CD14-positive monocyte (primary cell): ENCODE measurements at regions not wholly inside any gene's neighbourhood (a gene's known extent, or its start where the extent isn't known, plus 50 kb on each side); places are given as distances from the start of the nearest gene placed in this dataset.

ENCODE experiments used
- DNase-seq, 3 donors: peaks; one replicate each; pipeline ENCODE4 v3.0.0-alpha.2; 2011 to 2022
- H2AFZ ChIP-seq: 2 replicates; pipeline ENCODE4 v1.6.0; 2012; ENCODE audit warnings: mild to moderate bottlenecking, low read depth, low read length, inconsistent platforms; ENCODE audit not compliant: insufficient read depth, poor library complexity, severe bottlenecking
- H3K27ac ChIP-seq, 2 donors: 1 replicate in 1 of 2; 2 replicates in 1 of 2; pipeline ENCODE4 v1.5.1; 2012 to 2013; ENCODE audit warnings: low read length in 2 of 2, control low read depth in 1 of 2, inconsistent platforms in 1 of 2, low read depth in 1 of 2, mild to moderate bottlenecking in 1 of 2
- H3K27me3 ChIP-seq, 2 donors: one replicate each; pipeline versions ENCODE4 v1.6.0 to v1.6.1; 2011 to 2013; ENCODE audit warnings: low read length in 2 of 2; ENCODE audit not compliant: control insufficient read depth in 2 of 2, insufficient read depth in 2 of 2
- H3K36me3 ChIP-seq, 2 donors: replicated peaks in 1 of 2; 1 replicate in 1 of 2; 2 replicates in 1 of 2; pipeline versions ENCODE4 v1.5.1 to v1.6.1; 2012 to 2013; ENCODE audit warnings: low read length in 2 of 2, control low read depth in 1 of 2, inconsistent platforms in 1 of 2, mild to moderate bottlenecking in 1 of 2; ENCODE audit not compliant: insufficient read depth in 2 of 2, control insufficient read depth in 1 of 2
- H3K4me1 ChIP-seq, 2 donors: 1 replicate in 1 of 2; 2 replicates in 1 of 2; pipeline versions ENCODE4 v1.5.1 to v1.6.1; 2012 to 2013; ENCODE audit warnings: low read length in 2 of 2, control low read depth in 1 of 2, inconsistent platforms in 1 of 2, mild to moderate bottlenecking in 1 of 2, moderate library complexity in 1 of 2; ENCODE audit not compliant: insufficient read depth in 2 of 2, control insufficient read depth in 1 of 2
- H3K4me2 ChIP-seq: replicated peaks from 2 replicates; pipeline ENCODE3; 2012; ENCODE audit warnings: low read length, moderate library complexity, mild to moderate bottlenecking; ENCODE audit not compliant: poor library complexity, severe bottlenecking; ENCODE audit errors: extremely low read depth
- H3K4me3 ChIP-seq, 3 experiments: fragments of 200-600 bp in 1 of 3; sonication (generic) in 1 of 3; replicated peaks in 1 of 3; 1 replicate in 2 of 3; 2 replicates in 1 of 3; pipeline ENCODE4 v1.5.1; 2011 to 2013; ENCODE audit warnings: low read length in 3 of 3, mild to moderate bottlenecking in 3 of 3, control low read depth in 2 of 3, low read depth in 2 of 3, inconsistent platforms in 1 of 3, moderate library complexity in 1 of 3
- H3K79me2 ChIP-seq: 2 replicates; pipeline ENCODE4 v1.6.0; 2012; ENCODE audit warnings: mild to moderate bottlenecking, control low read depth, inconsistent platforms, low read length, moderate library complexity; ENCODE audit not compliant: insufficient read depth
- H3K9ac ChIP-seq: 2 replicates; pipeline ENCODE4 v1.6.0; 2017; ENCODE audit warnings: low read length, mild to moderate bottlenecking; ENCODE audit not compliant: insufficient read depth, poor library complexity, severe bottlenecking
- H3K9me3 ChIP-seq, 2 donors: replicated peaks in 1 of 2; 1 replicate in 1 of 2; 2 replicates in 1 of 2; pipeline versions ENCODE4 v1.5.1 to v1.6.1; 2012 to 2013; ENCODE audit warnings: low read length in 2 of 2, control low read depth in 1 of 2; ENCODE audit not compliant: control insufficient read depth in 1 of 2, insufficient read depth in 1 of 2
- H4K20me1 ChIP-seq: 2 replicates; pipeline ENCODE4 v1.6.0; 2012; ENCODE audit warnings: mild to moderate bottlenecking, low read length, control low read depth, moderate library complexity; ENCODE audit not compliant: insufficient read depth
- H3K27ac Mint-ChIP-seq, 7 donors: one replicate each; pipeline ENCODE4 v1.8.0; 2020; ENCODE audit warnings: mild to moderate bottlenecking in 7 of 7, mixed read lengths in 7 of 7, moderate library complexity in 6 of 7, inconsistent platforms in 2 of 7
- H3K27me3 Mint-ChIP-seq, 3 donors: one replicate each; pipeline ENCODE4 v1.8.0; 2021 to 2022; ENCODE audit warnings: low read depth in 3 of 3, mild to moderate bottlenecking in 3 of 3, mixed read lengths in 3 of 3, moderate library complexity in 3 of 3, inconsistent platforms in 1 of 3
- H3K36me3 Mint-ChIP-seq, 2 donors: one replicate each; pipeline ENCODE4 v1.8.0; 2020; ENCODE audit warnings: mixed read lengths in 2 of 2, inconsistent platforms in 1 of 2, mild to moderate bottlenecking in 1 of 2
- H3K4me1 Mint-ChIP-seq: one replicate; pipeline ENCODE4 v1.8.0; 2020; ENCODE audit warnings: mild to moderate bottlenecking, mixed read lengths
- H3K4me3 Mint-ChIP-seq, 2 donors: one replicate each; pipeline ENCODE4 v1.8.0; 2020; ENCODE audit warnings: mild to moderate bottlenecking in 2 of 2, mixed read lengths in 2 of 2, moderate library complexity in 1 of 2
- H3K9me3 Mint-ChIP-seq, 7 donors: one replicate each; pipeline ENCODE4 v1.8.0; 2020 to 2022; ENCODE audit warnings: mixed read lengths in 7 of 7, mild to moderate bottlenecking in 6 of 7, moderate library complexity in 6 of 7, inconsistent platforms in 2 of 7
- CTCF ChIP-seq: fragments of 200-600 bp; IDR thresholded peaks from one replicate; pipeline ENCODE4 v1.8.0; 2022; ENCODE audit warnings: antibody characterized with exemption, mild to moderate bottlenecking
- WGBS: methylation state at CpG from one replicate; pipeline ENCODE4 v1.1.5; 2013; ENCODE audit warnings: missing lambda C conversion rate; ENCODE audit not compliant: insufficient coverage; 5-methylcytosine and 5-hydroxymethylcytosine counted together
- intact Hi-C, 2 donors: fragments of 100-400 bp; cut with micrococcal nuclease; formaldehyde crosslinking; loops; one replicate each; pipeline versions ENCODE4 v1.15.0 to v1.15.1; 2023

- no peaks in the 10 kb centered on the region for H3K27me3 Mint-ChIP-seq
- Histone ChIP-seq H3K4me1 (no peaks in the 10 kb centered on the region), H3K27me3 (no peaks in the 10 kb centered on the region), H4K20me1 (no peaks in the 10 kb centered on the region), H3K4me2 (no peak overlapping the region), H2AFZ (no peak overlapping the region), H3K9me3 (peaks cover 0 to 4% of the 10 kb centered on the region in 2 donors), H3K9ac (no peak overlapping the region), H3K4me3 (no peak overlapping the region), H3K27ac (no peak overlapping the region), H3K79me2 (no peaks in the 10 kb centered on the region), H3K36me3 (no peaks in the 10 kb centered on the region)
- WGBS = no CpG with 5 or more reads among the region's 1 CpG
- no peak overlapping the region for H3K4me3 Mint-ChIP-seq
- TF ChIP-seq CTCF = no peak
- H3K36me3 Mint-ChIP-seq = no peaks in the 10 kb centered on the region
- no peak for DNase-seq
- no peak overlapping the region for H3K27ac Mint-ChIP-seq
- intact Hi-C loops = no loop called here
- no peaks in the 10 kb centered on the region for H3K4me1 Mint-ChIP-seq
- peaks cover 0 to 7% (median 2%) of the 10 kb centered on the region in 7 donors for H3K9me3 Mint-ChIP-seq
These were observed 1943.9 kb upstream of the IGFBP7 start for GRCh38 chr4:59054086-59054485.

- no peaks in the 10 kb centered on the region for H3K79me2 ChIP-seq
- Mint-ChIP-seq H3K36me3 (no peaks in the 10 kb centered on the region), H3K27me3 (no peaks in the 10 kb centered on the region), H3K4me1 (no peaks in the 10 kb centered on the region), H3K9me3 (peaks cover 0 to 8% (median under 1%) of the 10 kb centered on the region in 7 donors), H3K27ac (no peak overlapping the region), H3K4me3 (no peak overlapping the region)
- no peak overlapping the region for H3K4me2 ChIP-seq
- no peak overlapping the region for H3K9ac ChIP-seq
- WGBS = no CpG with 5 or more reads among the region's 2 CpGs
- DNase-seq = no peak
- no peak overlapping the region for H3K27ac ChIP-seq
- H3K36me3 ChIP-seq = no peaks in the 10 kb centered on the region
- TF ChIP-seq CTCF = no peak
- H3K27me3 ChIP-seq = no peaks in the 10 kb centered on the region
- H4K20me1 ChIP-seq = no peaks in the 10 kb centered on the region
- H2AFZ ChIP-seq = no peak overlapping the region
- H3K4me1 ChIP-seq = no peaks in the 10 kb centered on the region
- peaks cover 0 to 10% of the 10 kb centered on the region in 2 donors for H3K9me3 ChIP-seq
- no peak overlapping the region for H3K4me3 ChIP-seq
- intact Hi-C loops = no loop called here
These were observed 1947.6 kb upstream of the IGFBP7 start for GRCh38 chr4:59057804-59058203.
